ENCODE measurements at regions not wholly inside any gene's neighbourhood (a gene's known extent, or its start where the extent isn't known, plus 50 kb on each side); places are given as distances from the start of the nearest gene placed in this dataset.

- TF ChIP-seq CTCF (IDR thresholded peaks at IDR 0.05), result no peak
- no peak for TF ChIP-seq ZFX (IDR thresholded peaks at IDR 0.05; ENCODE audit: borderline replicate concordance)
These were observed 263.3 kb downstream of the SLC16A7 start for GRCh38 chr12:59859171-59859510.

Measured in 22Rv1 (cell line).